Neural crest cell (in vitro differentiated cells): ENCODE measurements at regions not wholly inside any gene's neighbourhood (a gene's known extent, or its start where the extent isn't known, plus 50 kb on each side); places are given as distances from the start of the nearest gene placed in this dataset.

ENCODE experiments used
- DNase-seq: peaks from one replicate; pipeline ENCODE4 v3.0.0; 2021; ENCODE audit warnings: low read depth, mixed read lengths, low spot score
- H3K27ac Mint-ChIP-seq: one replicate; pipeline ENCODE4 v1.8.0; 2021; ENCODE audit warnings: mild to moderate bottlenecking, mixed read lengths; ENCODE audit not compliant: unreplicated experiment
- H3K27me3 Mint-ChIP-seq: 2 replicates; pipeline ENCODE4 v1.8.0; 2021; ENCODE audit warnings: low read depth, mild to moderate bottlenecking, mixed read lengths
- H3K36me3 Mint-ChIP-seq: 2 replicates; pipeline ENCODE4 v1.8.0; 2021; ENCODE audit warnings: low read depth, mild to moderate bottlenecking, mixed read lengths
- H3K4me1 Mint-ChIP-seq: 2 replicates; pipeline ENCODE4 v1.8.0; 2021; ENCODE audit warnings: mixed read lengths
- H3K4me3 Mint-ChIP-seq: one replicate; pipeline ENCODE4 v1.8.0; 2021; ENCODE audit warnings: mild to moderate bottlenecking, mixed read lengths
- H3K9me3 Mint-ChIP-seq: 2 replicates; pipeline ENCODE4 v1.8.0; 2021; ENCODE audit warnings: mixed read lengths
- CTCF ChIP-seq: fragments of 200-600 bp; sonication (generic); conservative IDR thresholded peaks from 2 replicates; pipeline ENCODE4 v1.5.0; 2021; ENCODE audit warnings: antibody characterized with exemption, mild to moderate bottlenecking

GRCh38 chr14:101064718-101065117, 161.2 kb upstream of the RTL1 start:
- peaks cover 41% of the 10 kb centered on the region for H3K4me1 Mint-ChIP-seq
- H3K9me3 Mint-ChIP-seq, result no peaks in the 10 kb centered on the region
- peaks cover 4% of the 10 kb centered on the region for H3K36me3 Mint-ChIP-seq
- H3K27me3 Mint-ChIP-seq, result peaks cover 8% of the 10 kb centered on the region
- no peak overlapping the region for H3K4me3 Mint-ChIP-seq
- TF ChIP-seq CTCF, result no peak
- H3K27ac Mint-ChIP-seq, result no peak overlapping the region
- no peak for DNase-seq

GRCh38 chr14:101065246-101065645, 161.7 kb upstream of the RTL1 start:
- TF ChIP-seq CTCF, result no peak
- no peaks in the 10 kb centered on the region for H3K9me3 Mint-ChIP-seq
- H3K36me3 Mint-ChIP-seq, result peaks cover 4% of the 10 kb centered on the region
- no peak overlapping the region for H3K27ac Mint-ChIP-seq
- H3K4me1 Mint-ChIP-seq, result peaks cover 41% of the 10 kb centered on the region
- no peak overlapping the region for H3K4me3 Mint-ChIP-seq
- peaks cover 8% of the 10 kb centered on the region for H3K27me3 Mint-ChIP-seq
- DNase-seq, result no peak

- Mint-ChIP-seq H3K27ac (no peak overlapping the region), H3K4me3 (no peak overlapping the region), H3K4me1 (peaks cover 38% of the 10 kb centered on the region), H3K36me3 (peaks cover 1% of the 10 kb centered on the region), H3K9me3 (no peaks in the 10 kb centered on the region), H3K27me3 (peaks cover 4% of the 10 kb centered on the region)
- TF ChIP-seq CTCF, result no peak
- DNase-seq, result no peak
Observed at GRCh38 chr14:101065696-101066694, 162.5 kb upstream of the RTL1 start.

- no peak for DNase-seq
- H3K36me3 Mint-ChIP-seq, result no peaks in the 10 kb centered on the region
- peaks cover 34% of the 10 kb centered on the region for H3K4me1 Mint-ChIP-seq
- peaks cover 4% of the 10 kb centered on the region for H3K27me3 Mint-ChIP-seq
- no peak for TF ChIP-seq CTCF
- no peak overlapping the region for H3K4me3 Mint-ChIP-seq
- H3K9me3 Mint-ChIP-seq, result no peaks in the 10 kb centered on the region
- H3K27ac Mint-ChIP-seq, result no peak overlapping the region
Observed at GRCh38 chr14:101066826-101067510, 163.4 kb upstream of the RTL1 start.

GRCh38 chr14:101068313-101069227, 165.0 kb upstream of the RTL1 start:
- Mint-ChIP-seq H3K9me3 (no peaks in the 10 kb centered on the region), H3K27ac (no peak overlapping the region), H3K36me3 (no peaks in the 10 kb centered on the region), H3K27me3 (no peaks in the 10 kb centered on the region), H3K4me1 (peaks cover 22% of the 10 kb centered on the region), H3K4me3 (no peak overlapping the region)
- TF ChIP-seq CTCF, result no peak
- no peak for DNase-seq
